ENCODE measurements at regions not wholly inside any gene's neighbourhood (a gene's known extent, or its start where the extent isn't known, plus 50 kb on each side); places are given as distances from the start of the nearest gene placed in this dataset.

GRCh38 chr1:201594575-201595245 is 55.8 kb downstream of the NAV1 start:
- no peaks in the 10 kb centered on the region for H3K27me3 ChIP-seq
- no peak overlapping the region for H3K27ac ChIP-seq
- no peaks in the 10 kb centered on the region for H3K4me1 ChIP-seq (ENCODE audit: low read depth)
- no peak overlapping the region for H3K4me3 ChIP-seq
- H3K9me3 ChIP-seq (ENCODE audit: low read depth), result no peaks in the 10 kb centered on the region
- TF ChIP-seq CTCF (IDR thresholded peaks at IDR 0.05; ENCODE audit: low read depth, low read length), result no peak
- peak; percentile 45 to 80 for DNase-seq (ENCODE audit: low read depth in 1 of 2, low spot score in 1 of 2)
- H3K36me3 ChIP-seq, result no peaks in the 10 kb centered on the region

GRCh38 chr1:201595381-201595780 is 56.5 kb downstream of the NAV1 start:
- TF ChIP-seq CTCF (IDR thresholded peaks at IDR 0.05; ENCODE audit: low read depth, low read length), result no peak
- Histone ChIP-seq H3K27ac (no peak overlapping the region), H3K4me1 (ENCODE audit: low read depth) (no peaks in the 10 kb centered on the region), H3K4me3 (no peak overlapping the region), H3K36me3 (no peaks in the 10 kb centered on the region), H3K9me3 (ENCODE audit: low read depth) (no peaks in the 10 kb centered on the region), H3K27me3 (no peaks in the 10 kb centered on the region)
- no peak for DNase-seq (ENCODE audit: low read depth in 1 of 2, low spot score in 1 of 2)

- Histone ChIP-seq H3K4me3 (no peak overlapping the region), H3K27ac (no peak overlapping the region), H3K27me3 (no peaks in the 10 kb centered on the region), H3K9me3 (ENCODE audit: low read depth) (no peaks in the 10 kb centered on the region), H3K4me1 (ENCODE audit: low read depth) (no peaks in the 10 kb centered on the region), H3K36me3 (no peaks in the 10 kb centered on the region)
- TF ChIP-seq CTCF (IDR thresholded peaks at IDR 0.05; ENCODE audit: low read depth, low read length), result no peak
- no peak for DNase-seq (ENCODE audit: low read depth in 1 of 2, low spot score in 1 of 2)
Measured at GRCh38 chr1:201596101-201596868, 57.4 kb downstream of the NAV1 start.

GRCh38 chr1:201597551-201598230 is 58.8 kb downstream of the NAV1 start:
- TF ChIP-seq CTCF (IDR thresholded peaks at IDR 0.05; ENCODE audit: low read depth, low read length), result no peak

GRCh38 chr1:201598396-201598795 is 59.5 kb downstream of the NAV1 start:
- Histone ChIP-seq H3K9me3 (ENCODE audit: low read depth) (no peaks in the 10 kb centered on the region), H3K27me3 (no peaks in the 10 kb centered on the region), H3K27ac (no peak overlapping the region), H3K4me3 (no peak overlapping the region), H3K36me3 (no peaks in the 10 kb centered on the region), H3K4me1 (ENCODE audit: low read depth) (no peaks in the 10 kb centered on the region)
- TF ChIP-seq CTCF (IDR thresholded peaks at IDR 0.05; ENCODE audit: low read depth, low read length), result no peak
- DNase-seq (ENCODE audit: low read depth in 1 of 2, low spot score in 1 of 2), result no peak

More at GRCh38 chr1:201597551-201598230, 58.8 kb downstream of the NAV1 start:
- no peak for DNase-seq (ENCODE audit: low read depth in 1 of 2, low spot score in 1 of 2)
- no peaks in the 10 kb centered on the region for H3K4me1 ChIP-seq (ENCODE audit: low read depth)
- no peak overlapping the region for H3K4me3 ChIP-seq
- no peak overlapping the region for H3K27ac ChIP-seq
- no peaks in the 10 kb centered on the region for H3K27me3 ChIP-seq
- H3K36me3 ChIP-seq, result no peaks in the 10 kb centered on the region
- H3K9me3 ChIP-seq (ENCODE audit: low read depth), result no peaks in the 10 kb centered on the region

Measured in cardiac muscle cell (in vitro differentiated cells and primary cell).